LNCAP (cell line): ENCODE measurements at regions not wholly inside any gene's neighbourhood (a gene's known extent, or its start where the extent isn't known, plus 50 kb on each side); places are given as distances from the start of the nearest gene placed in this dataset.

Source experiments
- TF ChIP-seq, protein P1 (sequence below): fragments of 450-650 bp; IDR thresholded peaks from 2 replicates; pipeline ENCODE4 v1.5.1; 2017; ENCODE audit warnings: mild to moderate bottlenecking

DNA sequence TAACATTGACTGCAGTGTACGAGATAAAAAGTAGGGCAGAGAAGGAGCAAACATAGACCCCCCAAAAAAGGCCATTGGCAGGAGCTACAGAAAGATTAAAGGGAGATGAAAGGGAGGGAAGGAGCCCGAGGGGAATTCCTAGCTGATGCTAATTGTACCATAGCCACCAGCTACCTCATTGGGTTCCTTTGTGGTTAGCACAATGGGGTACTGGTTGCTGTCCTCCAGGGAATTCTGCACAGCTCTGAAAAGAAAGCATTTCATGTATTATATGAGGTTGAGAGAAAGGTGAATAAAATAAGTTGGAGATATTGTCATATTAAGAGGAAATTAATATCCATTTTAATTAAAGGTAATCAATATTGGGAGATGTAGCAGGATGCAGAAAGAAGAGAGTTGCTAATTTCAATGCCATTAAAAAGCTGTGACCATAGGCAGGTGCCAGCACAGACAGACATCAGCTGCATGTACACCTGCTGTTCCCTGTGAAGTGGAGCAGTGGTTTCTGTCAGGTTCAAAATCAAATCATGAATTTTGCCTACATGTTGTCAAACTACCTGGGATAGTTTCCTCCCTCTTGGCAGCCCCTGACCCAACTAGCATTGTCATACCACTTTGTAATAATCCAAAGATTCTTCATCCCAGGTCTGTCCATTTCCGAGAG, 185.4 kb upstream of the DLGAP1 start:
- TF ChIP-seq, protein P1, sequence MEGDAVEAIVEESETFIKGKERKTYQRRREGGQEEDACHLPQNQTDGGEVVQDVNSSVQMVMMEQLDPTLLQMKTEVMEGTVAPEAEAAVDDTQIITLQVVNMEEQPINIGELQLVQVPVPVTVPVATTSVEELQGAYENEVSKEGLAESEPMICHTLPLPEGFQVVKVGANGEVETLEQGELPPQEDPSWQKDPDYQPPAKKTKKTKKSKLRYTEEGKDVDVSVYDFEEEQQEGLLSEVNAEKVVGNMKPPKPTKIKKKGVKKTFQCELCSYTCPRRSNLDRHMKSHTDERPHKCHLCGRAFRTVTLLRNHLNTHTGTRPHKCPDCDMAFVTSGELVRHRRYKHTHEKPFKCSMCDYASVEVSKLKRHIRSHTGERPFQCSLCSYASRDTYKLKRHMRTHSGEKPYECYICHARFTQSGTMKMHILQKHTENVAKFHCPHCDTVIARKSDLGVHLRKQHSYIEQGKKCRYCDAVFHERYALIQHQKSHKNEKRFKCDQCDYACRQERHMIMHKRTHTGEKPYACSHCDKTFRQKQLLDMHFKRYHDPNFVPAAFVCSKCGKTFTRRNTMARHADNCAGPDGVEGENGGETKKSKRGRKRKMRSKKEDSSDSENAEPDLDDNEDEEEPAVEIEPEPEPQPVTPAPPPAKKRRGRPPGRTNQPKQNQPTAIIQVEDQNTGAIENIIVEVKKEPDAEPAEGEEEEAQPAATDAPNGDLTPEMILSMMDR: no peak

DNA sequence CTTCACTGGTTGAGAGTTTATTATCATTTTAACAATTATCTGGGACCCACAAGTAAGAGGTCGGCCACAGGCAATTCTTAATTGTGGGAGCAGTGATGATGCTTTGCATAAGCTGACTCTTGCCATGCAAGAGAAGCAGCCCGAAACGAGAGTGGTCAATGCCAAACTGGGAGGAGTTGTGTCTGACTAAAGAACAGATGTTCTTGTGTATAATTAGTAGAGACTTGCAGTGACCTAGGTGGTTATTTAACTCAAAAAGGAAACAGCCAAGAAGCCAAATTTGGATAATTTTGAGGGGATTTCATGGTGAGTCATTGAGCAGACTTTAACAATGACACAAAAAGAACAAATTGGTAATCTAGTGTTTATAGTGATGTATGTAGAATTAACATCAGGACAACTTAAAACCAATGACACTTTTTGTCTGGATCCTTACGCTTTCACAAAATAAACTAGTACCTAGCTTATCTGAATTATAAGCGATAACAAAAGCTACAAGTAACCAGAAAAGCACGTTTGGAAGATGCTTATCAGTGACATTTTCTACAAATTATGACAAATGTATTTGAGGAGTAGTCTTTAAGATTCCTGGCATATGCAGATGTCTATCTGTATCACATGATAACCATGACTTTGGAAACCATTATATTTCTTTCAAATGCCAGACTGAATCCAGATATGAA, 184.7 kb upstream of the DLGAP1 start:
- TF ChIP-seq, protein P1: no peak

DNA sequence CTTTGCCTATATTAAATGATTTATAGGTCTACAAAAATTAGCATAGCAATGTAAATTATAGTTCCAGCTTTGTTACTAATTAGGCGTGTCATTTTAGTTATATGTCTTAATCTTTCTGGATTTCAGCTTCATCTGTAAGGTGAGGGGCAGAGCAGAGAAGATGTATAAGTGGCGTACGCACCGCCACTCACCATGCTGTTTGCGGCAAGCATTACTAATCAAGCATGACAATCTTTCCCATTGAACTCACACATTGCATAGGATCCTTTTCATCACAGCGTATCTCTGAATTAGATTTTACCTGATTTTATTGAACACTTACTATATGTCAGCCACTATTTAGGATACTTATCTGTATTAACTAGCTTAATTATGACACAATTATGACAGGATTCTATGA, 183.6 kb upstream of the DLGAP1 start:
- TF ChIP-seq, protein P1: no peak

DNA sequence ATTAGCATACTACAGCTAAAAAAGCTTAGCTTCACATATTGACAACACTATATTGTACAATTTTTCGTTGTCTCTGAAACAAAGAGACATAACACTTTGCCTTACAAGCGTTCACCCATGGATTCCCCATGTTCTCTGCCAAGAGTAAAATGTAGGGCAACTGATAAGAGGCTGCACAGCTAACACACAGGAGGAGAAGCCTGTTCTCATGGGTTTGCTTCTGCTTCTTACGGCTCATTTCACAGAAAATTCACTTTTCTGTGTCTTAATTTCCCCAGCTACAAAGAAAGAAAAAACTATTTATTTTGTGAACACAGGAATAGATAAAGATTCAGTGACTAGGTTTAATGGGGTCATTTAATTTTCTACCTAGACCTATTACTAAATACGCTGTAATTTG, 182.8 kb upstream of the DLGAP1 start:
- TF ChIP-seq, protein P1: no peak

DNA sequence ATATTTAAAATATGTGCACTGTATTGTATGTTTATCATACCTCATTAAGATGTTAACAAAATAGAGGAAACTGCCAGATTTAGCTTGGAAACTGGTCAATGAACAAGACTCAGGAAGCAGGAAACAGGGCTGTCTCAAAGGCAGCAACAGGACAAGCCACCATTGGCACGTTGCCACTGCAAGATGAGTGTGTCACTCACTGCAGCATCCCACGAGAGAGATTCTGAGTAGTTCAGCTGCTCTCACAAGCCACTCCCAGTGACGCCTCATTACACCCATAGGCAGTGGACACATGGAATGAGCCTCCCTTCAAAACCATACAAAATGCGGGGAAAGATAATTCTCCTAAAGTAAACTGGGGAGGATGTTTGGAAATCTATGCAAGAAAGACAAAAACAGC, 181.9 kb upstream of the DLGAP1 start:
- TF ChIP-seq, protein P1: no peak

DNA sequence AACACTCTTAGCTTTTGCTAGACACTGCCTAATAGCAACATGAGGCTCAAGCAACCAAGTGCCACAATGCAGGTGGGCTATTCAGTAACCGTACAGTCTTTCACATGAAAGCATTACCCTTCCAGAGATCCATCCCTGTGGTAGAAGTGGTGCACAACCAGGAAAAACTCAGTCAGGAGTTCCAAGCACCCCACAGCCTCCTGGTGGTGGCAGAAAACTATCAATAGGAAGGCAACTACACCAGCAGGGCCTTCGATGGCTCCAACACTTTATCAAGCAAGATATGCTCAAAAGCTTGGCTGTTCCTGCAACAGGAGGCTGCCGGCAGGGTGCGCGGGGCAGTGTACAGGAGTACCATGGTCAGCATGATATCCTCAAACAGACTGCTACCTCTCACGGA, 176.1 kb upstream of the DLGAP1 start:
- TF ChIP-seq, protein P1: no peak

DNA sequence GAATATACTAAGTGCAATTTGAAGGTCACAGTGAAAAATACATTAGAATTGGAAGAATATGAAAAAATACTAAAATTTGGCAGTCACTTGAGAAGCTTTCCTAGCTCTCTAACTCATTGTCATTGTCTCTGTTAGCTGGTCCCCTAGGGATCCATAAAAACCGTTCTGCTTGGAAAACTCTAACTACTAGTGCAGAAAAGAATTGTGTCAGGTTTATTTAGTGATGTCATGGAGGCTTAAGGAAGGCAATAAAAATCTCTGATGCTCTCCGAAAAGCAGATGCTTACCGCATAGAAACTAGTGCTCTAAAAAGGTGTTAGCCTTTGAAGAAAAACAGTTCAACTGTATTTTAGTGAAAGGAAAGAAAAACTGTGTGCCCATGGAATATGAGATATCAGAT, 150.1 kb upstream of the DLGAP1 start:
- TF ChIP-seq, protein P1: no peak

DNA sequence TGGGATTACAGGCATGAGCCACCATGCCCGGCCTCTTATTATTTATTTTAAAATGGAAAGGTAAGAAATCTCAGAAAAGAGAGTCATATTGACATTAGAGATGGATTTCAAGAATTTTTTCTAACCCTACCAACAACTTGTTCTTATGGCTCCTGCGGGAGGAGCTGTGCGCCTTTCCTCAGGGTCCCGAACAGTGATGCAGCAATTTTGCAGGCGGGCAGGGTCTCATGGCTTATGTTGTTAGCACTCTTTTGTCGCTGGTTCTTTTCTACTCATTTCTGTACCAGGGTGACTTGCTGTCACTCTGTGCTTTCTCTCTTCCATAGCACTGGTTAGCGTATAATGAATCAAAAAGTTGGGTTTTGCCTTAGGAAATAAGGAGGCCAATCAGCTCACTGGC, 148.8 kb upstream of the DLGAP1 start:
- TF ChIP-seq, protein P1: no peak
